HFF-Myc (cell line): ENCODE measurements at regions not wholly inside any gene's neighbourhood (a gene's known extent, or its start where the extent isn't known, plus 50 kb on each side); places are given as distances from the start of the nearest gene placed in this dataset.

Experiments
- DNase-seq: peaks from one replicate; pipeline ENCODE4 v3.0.0-alpha.2; 2011; ENCODE audit warnings: low read depth; ENCODE audit errors: extremely low read depth
- H3K4me3 ChIP-seq: replicated peaks from 2 replicates; pipeline ENCODE4 v1.5.1; 2011; ENCODE audit warnings: low read depth, mild to moderate bottlenecking, control low read depth, low read length
- TF ChIP-seq, protein P1 (sequence below): IDR thresholded peaks from 2 replicates; pipeline ENCODE4 v1.5.1; 2012; ENCODE audit warnings: mild to moderate bottlenecking, low read depth, low read length, control low read depth; ENCODE audit errors: missing control alignments

GRCh38 chr7:142685877-142686508 lies 63.3 kb upstream of the PRSS1 start:
- no peak overlapping the region for H3K4me3 ChIP-seq
- no peak for DNase-seq
- TF ChIP-seq, protein P1, sequence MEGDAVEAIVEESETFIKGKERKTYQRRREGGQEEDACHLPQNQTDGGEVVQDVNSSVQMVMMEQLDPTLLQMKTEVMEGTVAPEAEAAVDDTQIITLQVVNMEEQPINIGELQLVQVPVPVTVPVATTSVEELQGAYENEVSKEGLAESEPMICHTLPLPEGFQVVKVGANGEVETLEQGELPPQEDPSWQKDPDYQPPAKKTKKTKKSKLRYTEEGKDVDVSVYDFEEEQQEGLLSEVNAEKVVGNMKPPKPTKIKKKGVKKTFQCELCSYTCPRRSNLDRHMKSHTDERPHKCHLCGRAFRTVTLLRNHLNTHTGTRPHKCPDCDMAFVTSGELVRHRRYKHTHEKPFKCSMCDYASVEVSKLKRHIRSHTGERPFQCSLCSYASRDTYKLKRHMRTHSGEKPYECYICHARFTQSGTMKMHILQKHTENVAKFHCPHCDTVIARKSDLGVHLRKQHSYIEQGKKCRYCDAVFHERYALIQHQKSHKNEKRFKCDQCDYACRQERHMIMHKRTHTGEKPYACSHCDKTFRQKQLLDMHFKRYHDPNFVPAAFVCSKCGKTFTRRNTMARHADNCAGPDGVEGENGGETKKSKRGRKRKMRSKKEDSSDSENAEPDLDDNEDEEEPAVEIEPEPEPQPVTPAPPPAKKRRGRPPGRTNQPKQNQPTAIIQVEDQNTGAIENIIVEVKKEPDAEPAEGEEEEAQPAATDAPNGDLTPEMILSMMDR: no peak

GRCh38 chr7:142681314-142682092 lies 67.8 kb upstream of the PRSS1 start:
- TF ChIP-seq, protein P1: no peak
- no peak for DNase-seq
- H3K4me3 ChIP-seq: no peak overlapping the region

- DNase-seq: no peak
- TF ChIP-seq, protein P1: no peak
- no peak overlapping the region for H3K4me3 ChIP-seq
Observed at GRCh38 chr7:142671506-142671905, 77.8 kb upstream of the PRSS1 start.

DNA sequence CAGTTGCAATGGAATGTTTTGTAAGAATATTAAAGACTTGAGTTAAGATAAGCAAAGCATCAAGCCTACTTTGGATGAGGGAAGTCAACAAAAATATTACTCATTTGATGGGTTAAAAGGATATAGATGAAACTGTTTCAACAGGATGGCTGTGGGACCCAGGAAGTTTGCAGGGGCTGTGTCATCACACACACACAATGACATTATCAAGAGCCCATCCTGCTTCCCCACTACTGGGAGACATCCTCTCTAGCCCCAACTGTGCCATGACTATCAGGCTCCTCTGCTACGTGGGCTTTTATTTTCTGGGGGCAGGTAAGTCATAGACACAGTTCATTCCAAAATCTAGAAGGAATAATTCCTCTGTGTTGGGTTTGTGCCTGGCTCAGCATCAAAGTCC lies 78.8 kb upstream of the PRSS1 start:
- TF ChIP-seq, protein P1: no peak
- no peak overlapping the region for H3K4me3 ChIP-seq
- no peak for DNase-seq

DNA sequence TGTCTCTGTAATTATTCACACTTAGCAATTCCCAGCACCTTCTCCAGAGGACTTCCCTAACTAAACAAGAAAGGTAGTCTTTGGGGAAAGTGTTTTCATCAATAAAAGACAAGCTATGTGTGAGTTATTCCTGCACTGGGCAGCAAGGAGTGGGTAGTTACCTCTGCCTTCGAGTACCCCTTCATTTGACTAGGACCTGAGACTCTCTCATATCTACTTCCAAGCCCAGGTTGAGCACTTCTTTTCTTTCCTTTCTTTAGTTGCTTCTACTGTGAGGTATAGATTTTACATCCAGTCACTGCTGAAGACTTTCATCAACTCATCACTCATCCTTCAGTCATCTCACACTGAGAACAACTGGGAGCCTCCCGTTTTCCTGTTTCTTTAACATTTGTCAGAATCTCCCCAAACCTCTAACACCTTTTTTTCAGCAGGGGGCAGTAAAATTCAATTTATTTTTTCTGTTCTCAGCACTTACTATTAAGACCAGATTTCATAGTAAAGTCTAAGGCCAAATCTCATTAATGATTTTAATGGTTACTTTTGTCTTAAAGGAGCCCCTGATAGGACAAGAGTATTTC lies 80.1 kb upstream of the PRSS1 start:
- H3K4me3 ChIP-seq: no peak overlapping the region
- DNase-seq: no peak
- TF ChIP-seq, protein P1: peak; percentile 32

DNA sequence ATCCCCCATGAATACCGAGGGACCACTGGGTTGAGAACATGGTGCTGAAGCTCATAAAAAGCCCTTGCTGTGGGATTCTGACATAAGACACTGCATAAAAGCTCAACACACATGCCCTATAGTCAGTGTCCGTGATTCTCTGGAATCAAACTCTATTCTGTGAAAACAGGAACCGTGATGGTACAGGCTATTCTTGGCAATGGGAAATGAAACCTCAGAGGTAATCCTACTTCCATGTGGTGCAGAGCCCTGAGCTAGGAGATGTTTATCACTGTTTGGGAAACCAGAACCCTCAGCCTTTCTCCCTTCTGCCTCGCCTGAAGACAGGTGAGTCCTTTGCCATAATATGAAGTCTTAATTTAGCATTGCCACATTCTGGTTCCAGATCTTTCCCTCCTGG lies 80.8 kb upstream of the PRSS1 start:
- DNase-seq: no peak

More for the DNA sequence above, 80.8 kb upstream of the PRSS1 start:
- TF ChIP-seq, protein P1: no peak
- H3K4me3 ChIP-seq: no peak overlapping the region
